Small intestine (tissue), 7 donors: ENCODE measurements at regions not wholly inside any gene's neighbourhood (a gene's known extent, or its start where the extent isn't known, plus 50 kb on each side); places are given as distances from the start of the nearest gene placed in this dataset.

Experiments
- DNase-seq, 2 donors: peaks; one replicate each; pipeline versions ENCODE4 v3.0.0 to v3.0.0-alpha.2; 2013
- FAIRE-seq: peaks from 2 replicates; lab custom pipeline; 2012; peaks lifted over from hg19 to GRCh38; lab: Jason Lieb, UNC
- H3K27ac ChIP-seq, 3 donors: one replicate each; pipeline ENCODE4 v1.5.1; 2013; ENCODE audit warnings: low read length in 2 of 3, mild to moderate bottlenecking in 2 of 3, control low read depth in 1 of 3, inconsistent platforms in 1 of 3, low read depth in 1 of 3, moderate library complexity in 1 of 3
- H3K27me3 ChIP-seq, 3 donors: one replicate each; pipeline ENCODE4 v1.6.1; 2013; ENCODE audit warnings: low read length in 3 of 3, inconsistent platforms in 1 of 3; ENCODE audit not compliant: control insufficient read depth in 3 of 3, insufficient read depth in 3 of 3
- H3K36me3 ChIP-seq, 3 donors: one replicate each; pipeline ENCODE4 v1.6.1; 2013; ENCODE audit warnings: low read length in 3 of 3, inconsistent platforms in 1 of 3, low read depth in 1 of 3, mild to moderate bottlenecking in 1 of 3, moderate library complexity in 1 of 3; ENCODE audit not compliant: control insufficient read depth in 3 of 3, insufficient read depth in 2 of 3
- H3K4me1 ChIP-seq, 3 donors: one replicate each; pipeline ENCODE4 v1.6.1; 2013; ENCODE audit warnings: low read length in 2 of 3, inconsistent platforms in 1 of 3, low read depth in 1 of 3, mild to moderate bottlenecking in 1 of 3, moderate library complexity in 1 of 3; ENCODE audit not compliant: control insufficient read depth in 3 of 3, insufficient read depth in 2 of 3
- H3K4me3 ChIP-seq, 3 donors: one replicate each; pipeline ENCODE4 v1.5.1; 2013; ENCODE audit warnings: low read length in 3 of 3, control low read depth in 1 of 3, inconsistent platforms in 1 of 3, low read depth in 1 of 3, mild to moderate bottlenecking in 1 of 3, moderate library complexity in 1 of 3
- H3K9me3 ChIP-seq, 2 donors: one replicate each; pipeline ENCODE4 v1.6.1; 2013; ENCODE audit warnings: low read depth in 1 of 2, low read length in 1 of 2; ENCODE audit not compliant: control insufficient read depth in 2 of 2, insufficient read depth in 1 of 2
- WGBS, 3 donors: extraction: QIAGEN DNeasy Blood & Tissue Kit; methylation state at CpG; one replicate each; pipeline ENCODE4 v1.1.7; 2013; 5-methylcytosine and 5-hydroxymethylcytosine counted together
- donor health status: healthy with polysubstance abuse.
- donor health status: control.
- donor health status: control.
- donor health status: Bipolar disorder and iron deficiency.
- donor health status: healthy.

DNA sequence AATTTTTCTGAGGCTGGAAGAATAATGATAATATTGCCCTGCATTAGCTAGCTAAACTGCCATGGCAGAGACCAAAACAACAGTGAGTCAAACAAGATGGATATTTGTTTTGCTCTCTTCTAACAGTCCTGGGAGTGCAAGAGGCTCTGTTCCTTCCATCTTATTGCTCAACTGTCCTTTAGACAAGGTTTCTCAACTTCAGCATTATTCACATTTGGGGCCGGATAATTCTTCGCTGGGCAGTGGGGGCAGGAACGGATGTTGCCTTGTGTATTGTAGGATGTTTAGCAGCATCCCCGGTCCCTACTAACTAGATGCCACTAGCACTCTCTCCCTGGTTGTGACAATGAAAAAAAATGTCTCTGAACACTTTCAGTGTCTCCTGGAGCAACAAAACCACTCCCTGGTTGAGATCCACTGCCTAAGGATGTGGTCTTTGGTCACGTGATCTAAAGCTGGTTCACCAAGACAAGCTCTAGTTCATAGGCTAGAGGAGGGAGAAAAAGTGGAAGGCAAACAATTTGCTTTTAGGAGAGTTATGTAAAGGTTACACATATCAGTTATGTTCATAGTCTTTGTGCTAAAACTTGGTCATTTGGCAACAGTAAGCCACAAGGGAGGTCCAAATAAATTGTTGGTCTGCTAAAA lies 144.4 kb downstream of the PCTP start:
- Histone ChIP-seq H3K27ac (no peak overlapping the region), H3K36me3 (no peaks in the 10 kb centered on the region), H3K27me3 (no peaks in the 10 kb centered on the region), H3K9me3 (no peaks in the 10 kb centered on the region), H3K4me1 (no peaks in the 10 kb centered on the region), H3K4me3 (no peak overlapping the region)
- WGBS, 3 donors = 76 to 85% (median 76%) methylated on average over 5 of the region's 5 CpGs
- FAIRE-seq (no peak), DNase-seq (no peak)

DNA sequence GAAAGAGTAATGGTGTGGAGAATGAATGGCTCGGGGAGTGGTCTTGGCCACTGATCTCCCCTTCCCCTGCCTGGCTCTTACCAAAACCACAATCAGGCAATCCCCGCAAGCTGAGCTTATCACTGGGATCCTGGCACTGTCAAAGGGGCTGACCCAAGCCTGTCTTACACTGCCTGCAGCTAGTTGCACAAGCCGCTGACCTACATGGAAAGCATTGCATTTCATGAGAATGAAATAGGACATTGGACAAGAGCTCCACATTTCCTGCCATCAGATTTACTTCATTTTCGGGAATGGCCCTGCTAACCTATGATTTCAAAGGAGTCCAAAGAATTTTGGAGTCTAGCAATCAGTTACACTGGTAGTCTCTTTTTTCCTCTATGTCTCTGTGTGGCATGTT lies 146.4 kb downstream of the PCTP start:
- H3K9me3 ChIP-seq = no peaks in the 10 kb centered on the region
- FAIRE-seq (no peak), DNase-seq (no peak)
- no peak overlapping the region for H3K27ac ChIP-seq
- peaks cover 0 to 2% (median 0%) of the 10 kb centered on the region in 3 donors for H3K27me3 ChIP-seq
- no peaks in the 10 kb centered on the region for H3K36me3 ChIP-seq
- no peak overlapping the region for H3K4me3 ChIP-seq
- 78 to 87% (median 84%) methylated on average over 4 of the region's 4 CpGs for WGBS, 3 donors
- no peaks in the 10 kb centered on the region for H3K4me1 ChIP-seq

DNA sequence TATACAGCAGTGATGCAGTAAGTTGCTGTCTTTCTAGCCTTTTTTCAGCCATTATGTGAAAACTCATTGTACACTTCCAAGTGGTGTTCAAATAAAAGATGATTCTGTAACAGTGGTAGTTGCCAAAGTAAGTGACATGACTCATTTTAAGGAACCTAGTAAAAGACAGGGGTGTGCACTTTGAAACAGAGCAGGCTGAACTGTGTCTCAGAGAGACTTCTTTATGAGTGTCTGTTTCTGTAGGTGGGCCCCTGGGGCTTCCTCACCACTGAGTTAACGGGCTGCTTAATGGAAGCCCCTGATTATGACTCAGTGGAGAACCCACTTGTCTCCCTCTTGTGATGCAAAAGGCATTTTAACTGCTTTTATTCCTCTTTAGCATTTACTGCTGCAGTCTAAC lies 147.3 kb downstream of the PCTP start:
- DNase-seq = no peak
- Histone ChIP-seq H3K36me3 (no peaks in the 10 kb centered on the region), H3K4me1 (no peaks in the 10 kb centered on the region), H3K27me3 (peaks cover 0 to 2% (median 0%) of the 10 kb centered on the region in 3 donors), H3K27ac (no peak overlapping the region), H3K4me3 (no peak overlapping the region), H3K9me3 (no peaks in the 10 kb centered on the region)
- no peak for FAIRE-seq
- WGBS, 3 donors = 30 to 51% (median 40%) methylated on average over 1 of the region's 1 CpG

DNA sequence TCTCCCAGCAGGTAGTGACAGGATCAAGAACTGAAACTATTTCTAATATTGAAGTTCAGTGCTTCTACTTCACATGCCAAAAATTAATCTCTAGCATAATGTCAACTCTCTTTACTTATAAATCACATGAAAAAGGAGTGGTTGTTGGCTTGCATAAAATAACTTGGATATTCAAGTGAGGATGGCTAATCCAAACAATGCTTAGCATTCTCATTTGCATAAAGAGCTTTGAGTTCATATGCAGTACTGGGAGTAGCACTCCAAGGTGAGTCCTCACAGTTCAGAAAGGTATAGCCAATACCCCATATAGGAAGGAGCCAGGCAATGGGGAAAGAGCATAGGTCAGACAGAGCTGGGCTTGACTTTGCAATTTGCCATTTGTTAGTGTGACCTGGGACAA lies 149.3 kb downstream of the PCTP start:
- no peaks in the 10 kb centered on the region for H3K36me3 ChIP-seq
- H3K27me3 ChIP-seq = peaks cover 0 to 2% (median 0%) of the 10 kb centered on the region in 3 donors
- H3K27ac ChIP-seq = no peak overlapping the region
- DNase-seq = no peak
- H3K4me1 ChIP-seq = no peaks in the 10 kb centered on the region
- no peak overlapping the region for H3K4me3 ChIP-seq
- FAIRE-seq = no peak
- no peaks in the 10 kb centered on the region for H3K9me3 ChIP-seq

DNA sequence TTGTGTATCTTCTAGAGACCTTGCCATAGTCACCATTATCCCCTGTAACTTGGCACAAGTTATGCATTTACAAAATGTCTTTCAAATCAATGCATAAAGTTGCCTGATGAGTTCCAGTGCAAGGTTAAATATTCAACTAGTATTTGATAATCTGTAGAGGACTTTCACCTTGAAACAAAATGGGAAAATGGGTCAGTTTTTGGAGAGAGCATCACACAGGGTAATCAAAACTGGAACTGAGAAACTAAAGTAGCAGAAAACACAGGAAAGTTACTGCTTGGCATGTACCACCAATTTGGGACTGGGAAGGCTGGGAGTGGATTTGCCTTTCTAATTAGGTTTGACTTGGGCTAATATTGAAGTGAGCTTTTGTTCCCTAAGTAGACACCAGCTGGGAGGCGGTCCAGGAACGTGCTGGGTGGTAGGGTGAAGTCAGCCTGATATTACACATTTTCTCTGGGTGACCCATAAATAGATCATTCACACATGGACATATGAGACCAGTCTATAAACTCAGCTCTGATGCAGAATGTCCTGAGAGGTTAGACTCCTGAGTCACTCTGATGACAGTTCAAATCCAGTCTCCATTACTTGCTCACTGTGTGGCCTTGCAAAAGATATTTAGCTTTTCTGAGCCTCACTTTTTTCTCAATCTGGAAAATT lies 152.3 kb downstream of the PCTP start:
- WGBS, 3 donors = 61 to 75% (median 66%) methylated on average over 2 of the region's 2 CpGs
- DNase-seq = no peak
- no peaks in the 10 kb centered on the region for H3K9me3 ChIP-seq
- no peaks in the 10 kb centered on the region for H3K4me1 ChIP-seq
- H3K27me3 ChIP-seq = peaks cover 0 to 2% (median 0%) of the 10 kb centered on the region in 3 donors
- no peak for FAIRE-seq
- no peaks in the 10 kb centered on the region for H3K36me3 ChIP-seq
- H3K4me3 ChIP-seq = no peak overlapping the region
- H3K27ac ChIP-seq = no peak overlapping the region

DNA sequence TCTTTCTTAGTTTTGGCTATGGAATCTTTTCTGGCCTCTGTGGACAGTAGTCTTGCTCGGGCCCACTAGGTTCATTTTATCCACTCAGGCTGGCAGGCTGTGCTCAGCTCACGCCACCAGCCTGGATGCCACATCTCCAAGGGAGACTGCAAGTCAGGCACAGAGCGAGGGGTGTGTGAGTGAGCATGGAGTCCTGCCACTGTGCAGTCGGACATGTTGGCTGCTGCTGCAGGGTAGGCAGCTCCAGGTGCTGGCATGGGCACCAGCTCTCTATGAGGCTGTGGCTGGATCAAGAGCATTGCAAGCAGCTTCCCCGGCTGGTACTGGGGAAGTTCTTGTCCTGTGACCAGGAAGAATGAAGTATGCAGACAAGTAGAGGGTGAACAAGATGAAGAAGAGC lies 158.9 kb downstream of the PCTP start:
- WGBS, 3 donors = 88 to 91% (median 90%) methylated on average over 5 of the region's 5 CpGs

DNA sequence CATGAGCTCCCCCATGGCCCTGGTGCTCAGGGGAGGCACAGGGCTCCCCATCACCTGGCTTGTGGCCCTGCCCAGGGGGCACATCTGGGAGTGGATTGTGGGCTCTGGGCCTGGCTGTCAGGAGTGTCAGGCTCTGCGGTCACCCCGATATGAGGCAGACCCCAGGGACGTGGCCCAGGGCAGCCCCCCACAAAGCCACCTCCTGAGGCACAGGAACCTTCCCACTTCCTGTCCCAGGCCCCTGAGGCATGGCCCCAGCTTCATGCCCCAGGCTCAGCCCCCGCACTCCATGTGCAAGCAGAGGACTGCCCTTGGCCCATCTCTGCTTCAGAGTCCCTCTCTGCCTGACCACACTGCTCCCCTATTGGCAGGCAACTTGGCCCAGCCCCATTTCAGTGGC lies 160.3 kb downstream of the PCTP start:
- H3K9me3 ChIP-seq = peaks cover 0 to 3% of the 10 kb centered on the region in 2 donors
- no peaks in the 10 kb centered on the region for H3K4me1 ChIP-seq
- 80 to 100% (median 92%) methylated on average over 1 to 4 of the region's 4 CpGs for WGBS, 3 donors
- no peaks in the 10 kb centered on the region for H3K27me3 ChIP-seq
- no peak for DNase-seq
- no peak for FAIRE-seq
- H3K36me3 ChIP-seq = no peaks in the 10 kb centered on the region
- no peak overlapping the region for H3K27ac ChIP-seq
- no peak overlapping the region for H3K4me3 ChIP-seq

More for the DNA sequence above, 158.9 kb downstream of the PCTP start:
- Histone ChIP-seq H3K9me3 (peaks cover 0 to 3% of the 10 kb centered on the region in 2 donors), H3K27ac (no peak overlapping the region), H3K27me3 (no peaks in the 10 kb centered on the region), H3K4me3 (no peak overlapping the region), H3K4me1 (no peaks in the 10 kb centered on the region), H3K36me3 (no peaks in the 10 kb centered on the region)
- DNase-seq (no peak), FAIRE-seq (no peak)

DNA sequence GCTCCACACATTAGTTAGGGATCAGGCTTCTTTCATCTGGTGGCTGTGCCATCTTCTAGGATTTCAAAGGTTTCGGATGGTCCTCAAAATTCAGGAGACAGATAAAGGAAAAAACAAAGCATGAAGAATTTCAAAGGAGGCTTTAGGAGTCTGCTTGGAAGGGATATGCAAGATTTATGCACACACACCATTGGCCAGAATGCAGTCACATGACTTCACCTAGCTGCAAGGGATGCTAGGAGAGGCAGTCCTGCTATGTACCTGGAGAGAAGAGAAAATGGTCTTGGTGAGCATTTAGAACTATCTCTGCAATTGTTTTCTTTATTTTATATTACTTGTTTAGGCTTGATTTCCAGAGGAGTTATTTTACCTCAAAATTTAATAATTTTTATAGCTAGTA lies 174.6 kb downstream of the PCTP start:
- Histone ChIP-seq H3K27ac (no peak overlapping the region), H3K27me3 (no peaks in the 10 kb centered on the region), H3K4me3 (no peak overlapping the region), H3K9me3 (peaks cover 0 to 2% of the 10 kb centered on the region in 2 donors), H3K36me3 (no peaks in the 10 kb centered on the region), H3K4me1 (no peaks in the 10 kb centered on the region)
- WGBS, 3 donors = 86 to 93% (median 91%) methylated on average over 1 of the region's 1 CpG
- FAIRE-seq (no peak), DNase-seq (no peak)
